GM13976 (cell line): ENCODE measurements at regions not wholly inside any gene's neighbourhood (a gene's known extent, or its start where the extent isn't known, plus 50 kb on each side); places are given as distances from the start of the nearest gene placed in this dataset.

ENCODE experiments used
- DNase-seq: peaks from one replicate; pipeline ENCODE4 v3.0.0; 2012; ENCODE audit warnings: low spot score
- CTCF ChIP-seq: IDR thresholded peaks from 2 replicates; pipeline ENCODE4 v1.5.1; 2012; ENCODE audit warnings: borderline replicate concordance, mild to moderate bottlenecking; ENCODE audit not compliant: insufficient read depth; ENCODE audit errors: extremely low read depth, missing control alignments, control extremely low read depth
- in situ Hi-C: fragments of 300-500 bp; cut with MboI; formaldehyde crosslinking; loops from one replicate; pipeline ENCODE4 v1.12.0; 2022; ENCODE audit warnings: low sequenced_read_pairs, mixed read lengths, inconsistent platforms; ENCODE audit not compliant: unreplicated experiment

GRCh38 chr18:39764873-39765272 is 2190.2 kb upstream of the PIK3C3 start:
- in situ Hi-C loops: no loop called here
- TF ChIP-seq CTCF: no peak
- no peak for DNase-seq

GRCh38 chr18:39761273-39761672 is 2193.8 kb upstream of the PIK3C3 start:
- in situ Hi-C loops: no loop called here
- no peak for DNase-seq
- TF ChIP-seq CTCF: no peak

GRCh38 chr18:39759926-39760325 is 2194.3 kb upstream of the CELF4 start:
- in situ Hi-C loops: no loop called here
- no peak for DNase-seq
- no peak for TF ChIP-seq CTCF

GRCh38 chr18:39753178-39753577 is 2187.6 kb upstream of the CELF4 start:
- no peak for TF ChIP-seq CTCF

GRCh38 chr18:39752351-39752750 is 2186.8 kb upstream of the CELF4 start:
- DNase-seq: no peak
- no peak for TF ChIP-seq CTCF
- in situ Hi-C loops: no loop called here

More at GRCh38 chr18:39753178-39753577, 2187.6 kb upstream of the CELF4 start:
- DNase-seq: no peak
- in situ Hi-C loops: no loop called here

- no peak for DNase-seq
- in situ Hi-C loops: no loop called here
- no peak for TF ChIP-seq CTCF
Measured at GRCh38 chr18:39751921-39752320, 2186.3 kb upstream of the CELF4 start.

GRCh38 chr18:39751161-39751560 is 2185.6 kb upstream of the CELF4 start:
- no peak for DNase-seq
- TF ChIP-seq CTCF: no peak
- in situ Hi-C loops: no loop called here
